ENCODE measurements at regions not wholly inside any gene's neighbourhood (a gene's known extent, or its start where the extent isn't known, plus 50 kb on each side); places are given as distances from the start of the nearest gene placed in this dataset.

GRCh38 chr5:56664025-56664424, 151.3 kb upstream of the MAP3K1 start:
- no peak for TF ChIP-seq CTCF (conservative IDR thresholded peaks at IDR 0.05)
- H3K27ac ChIP-seq: no peak overlapping the region

- no peak for TF ChIP-seq CTCF (conservative IDR thresholded peaks at IDR 0.05)
- no peak overlapping the region for H3K27ac ChIP-seq
These were observed 151.8 kb upstream of the MAP3K1 start for GRCh38 chr5:56663523-56663922.

- H3K27ac ChIP-seq: no peak overlapping the region
- TF ChIP-seq CTCF (conservative IDR thresholded peaks at IDR 0.05): no peak
These were observed 152.5 kb upstream of the MAP3K1 start for GRCh38 chr5:56662893-56663292.

- no peak for TF ChIP-seq CTCF (conservative IDR thresholded peaks at IDR 0.05)
- no peak overlapping the region for H3K27ac ChIP-seq
These were observed 155.4 kb upstream of the MAP3K1 start for GRCh38 chr5:56659971-56660370.

- no peak for TF ChIP-seq CTCF (conservative IDR thresholded peaks at IDR 0.05)
- no peak overlapping the region for H3K27ac ChIP-seq
These were observed 156.4 kb upstream of the MAP3K1 start for GRCh38 chr5:56658972-56659371.

- no peak overlapping the region for H3K27ac ChIP-seq
- TF ChIP-seq CTCF (conservative IDR thresholded peaks at IDR 0.05): no peak
These were observed 158.3 kb upstream of the MAP3K1 start for GRCh38 chr5:56656846-56657726.

GRCh38 chr5:56651893-56652292, 163.5 kb upstream of the MAP3K1 start:
- no peak overlapping the region for H3K27ac ChIP-seq
- TF ChIP-seq CTCF (conservative IDR thresholded peaks at IDR 0.05): no peak
